ENCODE measurements at regions not wholly inside any gene's neighbourhood (a gene's known extent, or its start where the extent isn't known, plus 50 kb on each side); places are given as distances from the start of the nearest gene placed in this dataset.
A peak's percentile ranks its signal among the peaks of the same experiment; 100 is the strongest.

DNA sequence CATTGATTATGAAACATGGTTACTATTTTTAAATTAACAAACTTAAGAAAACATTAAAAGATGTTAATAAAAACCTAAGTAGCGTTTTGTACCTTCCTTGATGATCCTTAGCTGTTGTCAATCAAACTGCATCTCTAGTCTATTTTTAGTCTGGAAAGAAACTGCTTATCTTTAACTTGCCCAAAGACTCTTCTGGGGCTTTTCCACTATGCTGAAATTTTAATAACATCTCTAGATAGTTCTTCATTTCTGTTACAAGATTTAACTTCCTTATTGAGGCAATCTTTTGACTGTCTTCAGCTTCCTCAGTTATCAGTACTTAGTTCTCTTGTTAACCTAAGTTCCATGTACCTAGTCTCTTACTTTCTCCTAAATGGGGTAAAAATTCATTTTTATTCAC, 135.9 kb upstream of the HMCN1 start (continued):
- no peak for TF ChIP-seq ZSCAN21 (CRISPR knock-in tag; IDR thresholded peaks at IDR 0.05; ENCODE audit: borderline replicate concordance)
- no peak for TF ChIP-seq ZNF639 (CRISPR knock-in tag; conservative IDR thresholded peaks at IDR 0.05)

- CTCF ChIA-PET (ENCODE audit: low intra/inter-chr PET ratio, low total read pairs), result no interaction called here
- TF ChIP-seq, protein P1, sequence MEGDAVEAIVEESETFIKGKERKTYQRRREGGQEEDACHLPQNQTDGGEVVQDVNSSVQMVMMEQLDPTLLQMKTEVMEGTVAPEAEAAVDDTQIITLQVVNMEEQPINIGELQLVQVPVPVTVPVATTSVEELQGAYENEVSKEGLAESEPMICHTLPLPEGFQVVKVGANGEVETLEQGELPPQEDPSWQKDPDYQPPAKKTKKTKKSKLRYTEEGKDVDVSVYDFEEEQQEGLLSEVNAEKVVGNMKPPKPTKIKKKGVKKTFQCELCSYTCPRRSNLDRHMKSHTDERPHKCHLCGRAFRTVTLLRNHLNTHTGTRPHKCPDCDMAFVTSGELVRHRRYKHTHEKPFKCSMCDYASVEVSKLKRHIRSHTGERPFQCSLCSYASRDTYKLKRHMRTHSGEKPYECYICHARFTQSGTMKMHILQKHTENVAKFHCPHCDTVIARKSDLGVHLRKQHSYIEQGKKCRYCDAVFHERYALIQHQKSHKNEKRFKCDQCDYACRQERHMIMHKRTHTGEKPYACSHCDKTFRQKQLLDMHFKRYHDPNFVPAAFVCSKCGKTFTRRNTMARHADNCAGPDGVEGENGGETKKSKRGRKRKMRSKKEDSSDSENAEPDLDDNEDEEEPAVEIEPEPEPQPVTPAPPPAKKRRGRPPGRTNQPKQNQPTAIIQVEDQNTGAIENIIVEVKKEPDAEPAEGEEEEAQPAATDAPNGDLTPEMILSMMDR (CRISPR knock-in tag; IDR thresholded peaks at IDR 0.05), result peak; percentile 70
- TF ChIP-seq, protein P2, sequence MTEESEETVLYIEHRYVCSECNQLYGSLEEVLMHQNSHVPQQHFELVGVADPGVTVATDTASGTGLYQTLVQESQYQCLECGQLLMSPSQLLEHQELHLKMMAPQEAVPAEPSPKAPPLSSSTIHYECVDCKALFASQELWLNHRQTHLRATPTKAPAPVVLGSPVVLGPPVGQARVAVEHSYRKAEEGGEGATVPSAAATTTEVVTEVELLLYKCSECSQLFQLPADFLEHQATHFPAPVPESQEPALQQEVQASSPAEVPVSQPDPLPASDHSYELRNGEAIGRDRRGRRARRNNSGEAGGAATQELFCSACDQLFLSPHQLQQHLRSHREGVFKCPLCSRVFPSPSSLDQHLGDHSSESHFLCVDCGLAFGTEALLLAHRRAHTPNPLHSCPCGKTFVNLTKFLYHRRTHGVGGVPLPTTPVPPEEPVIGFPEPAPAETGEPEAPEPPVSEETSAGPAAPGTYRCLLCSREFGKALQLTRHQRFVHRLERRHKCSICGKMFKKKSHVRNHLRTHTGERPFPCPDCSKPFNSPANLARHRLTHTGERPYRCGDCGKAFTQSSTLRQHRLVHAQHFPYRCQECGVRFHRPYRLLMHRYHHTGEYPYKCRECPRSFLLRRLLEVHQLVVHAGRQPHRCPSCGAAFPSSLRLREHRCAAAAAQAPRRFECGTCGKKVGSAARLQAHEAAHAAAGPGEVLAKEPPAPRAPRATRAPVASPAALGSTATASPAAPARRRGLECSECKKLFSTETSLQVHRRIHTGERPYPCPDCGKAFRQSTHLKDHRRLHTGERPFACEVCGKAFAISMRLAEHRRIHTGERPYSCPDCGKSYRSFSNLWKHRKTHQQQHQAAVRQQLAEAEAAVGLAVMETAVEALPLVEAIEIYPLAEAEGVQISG (CRISPR knock-in tag; IDR thresholded peaks at IDR 0.05), result no peak
- TF ChIP-seq RAD21 (CRISPR knock-in tag; IDR thresholded peaks at IDR 0.05) (peak; percentile 26; the same call in 1 of the 2 replicates), GTF3A (CRISPR knock-in tag; conservative IDR thresholded peaks at IDR 0.05) (no peak), SMC3 (IDR thresholded peaks at IDR 0.05; ENCODE audit: low read length) (peak; percentile 82), STAG1 (CRISPR knock-in tag; IDR thresholded peaks at IDR 0.05) (peak; percentile 69)
- TF ChIP-seq, protein P3, sequence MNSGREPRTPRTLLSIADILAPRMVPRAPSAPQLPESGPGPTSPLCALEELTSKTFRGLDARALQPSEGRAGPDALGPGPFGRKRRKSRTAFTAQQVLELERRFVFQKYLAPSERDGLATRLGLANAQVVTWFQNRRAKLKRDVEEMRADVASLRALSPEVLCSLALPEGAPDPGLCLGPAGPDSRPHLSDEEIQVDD (CRISPR knock-in tag; IDR thresholded peaks at IDR 0.05; ENCODE audit: borderline replicate concordance), result no peak
- TF ChIP-seq, protein P4, sequence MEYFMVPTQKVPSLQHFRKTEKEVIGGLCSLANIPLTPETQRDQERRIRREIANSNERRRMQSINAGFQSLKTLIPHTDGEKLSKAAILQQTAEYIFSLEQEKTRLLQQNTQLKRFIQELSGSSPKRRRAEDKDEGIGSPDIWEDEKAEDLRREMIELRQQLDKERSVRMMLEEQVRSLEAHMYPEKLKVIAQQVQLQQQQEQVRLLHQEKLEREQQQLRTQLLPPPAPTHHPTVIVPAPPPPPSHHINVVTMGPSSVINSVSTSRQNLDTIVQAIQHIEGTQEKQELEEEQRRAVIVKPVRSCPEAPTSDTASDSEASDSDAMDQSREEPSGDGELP (IDR thresholded peaks at IDR 0.05; ENCODE audit: borderline replicate concordance, low read depth), result no peak
- TF ChIP-seq, protein P5, sequence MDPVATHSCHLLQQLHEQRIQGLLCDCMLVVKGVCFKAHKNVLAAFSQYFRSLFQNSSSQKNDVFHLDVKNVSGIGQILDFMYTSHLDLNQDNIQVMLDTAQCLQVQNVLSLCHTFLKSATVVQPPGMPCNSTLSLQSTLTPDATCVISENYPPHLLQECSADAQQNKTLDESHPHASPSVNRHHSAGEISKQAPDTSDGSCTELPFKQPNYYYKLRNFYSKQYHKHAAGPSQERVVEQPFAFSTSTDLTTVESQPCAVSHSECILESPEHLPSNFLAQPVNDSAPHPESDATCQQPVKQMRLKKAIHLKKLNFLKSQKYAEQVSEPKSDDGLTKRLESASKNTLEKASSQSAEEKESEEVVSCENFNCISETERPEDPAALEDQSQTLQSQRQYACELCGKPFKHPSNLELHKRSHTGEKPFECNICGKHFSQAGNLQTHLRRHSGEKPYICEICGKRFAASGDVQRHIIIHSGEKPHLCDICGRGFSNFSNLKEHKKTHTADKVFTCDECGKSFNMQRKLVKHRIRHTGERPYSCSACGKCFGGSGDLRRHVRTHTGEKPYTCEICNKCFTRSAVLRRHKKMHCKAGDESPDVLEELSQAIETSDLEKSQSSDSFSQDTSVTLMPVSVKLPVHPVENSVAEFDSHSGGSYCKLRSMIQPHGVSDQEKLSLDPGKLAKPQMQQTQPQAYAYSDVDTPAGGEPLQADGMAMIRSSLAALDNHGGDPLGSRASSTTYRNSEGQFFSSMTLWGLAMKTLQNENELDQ (CRISPR knock-in tag; IDR thresholded peaks at IDR 0.05; ENCODE audit: borderline replicate concordance), result no peak
- Histone ChIP-seq H3K4me3 (replicated peaks in 1 of 3; ENCODE audit: insufficient read depth in 1 of 3, low read depth in 2 of 3, low read length in 3 of 3) (no peak overlapping the region), H3K4me2 (ENCODE audit: low read depth, low read length) (no peak overlapping the region), H4K20me1 (ENCODE audit: insufficient read depth, low read length) (no peaks in the 10 kb centered on the region), H3K9ac (ENCODE audit: insufficient read depth, low read depth, low read length) (no peak overlapping the region), H2AFZ (ENCODE audit: low read length) (no peak overlapping the region), H3K36me3 (replicated peaks in 1 of 2; ENCODE audit: control insufficient read depth in 1 of 2, insufficient read depth in 2 of 2, low read length in 2 of 2) (no peaks in the 10 kb centered on the region), H3K27ac (ENCODE audit: extremely low read length, insufficient read depth, low read length) (no peak overlapping the region), H3K4me1 (ENCODE audit: insufficient read depth, low read length) (peaks cover 8% of the 10 kb centered on the region; the same call in 1 of the 2 replicates), H3K9me3 (ENCODE audit: low read length) (no peaks in the 10 kb centered on the region), H3K27me3 (ENCODE audit: control insufficient read depth in 1 of 2, insufficient read depth in 2 of 2, low read length in 2 of 2) (no peaks in the 10 kb centered on the region), H3K79me2 (ENCODE audit: insufficient read depth, low read length) (no peaks in the 10 kb centered on the region)
- intact Hi-C loops (cut with micrococcal nuclease; ENCODE audit: unreplicated experiment) (loop anchor here (1.0 to 2.0 kb wide), 2 partner anchors 85 to 279 kb away; partner anchors contain the start of gene IVNS1ABP), in situ Hi-C loops (cut with HindIII; ENCODE audit: extremely low pct_ligation_motif_present, low pct_unique_long_range_greater_than_20kb) (no loop called here)
- BruUV-seq (replicated peaks), result no TSS peak
- no peak for FAIRE-seq
- POLR2A ChIA-PET, result interaction anchor here (0.9 kb wide), 1 partner anchor 279 kb away, joined by 3 read pairs; the partner anchor contains the start of gene IVNS1ABP
- ATAC-seq, result peak; percentile 90
- DNase-seq (ENCODE audit: low spot score), result peak; percentile 46
- 20% methylated on average over 3 of the region's 3 CpGs for WGBS (ENCODE audit: low lambda C conversion rate)
Measured at GRCh38 chr1:185595835-185596667, 138.1 kb upstream of the HMCN1 start.
